ENCODE measurements at regions not wholly inside any gene's neighbourhood (a gene's known extent, or its start where the extent isn't known, plus 50 kb on each side); places are given as distances from the start of the nearest gene placed in this dataset.

DNA sequence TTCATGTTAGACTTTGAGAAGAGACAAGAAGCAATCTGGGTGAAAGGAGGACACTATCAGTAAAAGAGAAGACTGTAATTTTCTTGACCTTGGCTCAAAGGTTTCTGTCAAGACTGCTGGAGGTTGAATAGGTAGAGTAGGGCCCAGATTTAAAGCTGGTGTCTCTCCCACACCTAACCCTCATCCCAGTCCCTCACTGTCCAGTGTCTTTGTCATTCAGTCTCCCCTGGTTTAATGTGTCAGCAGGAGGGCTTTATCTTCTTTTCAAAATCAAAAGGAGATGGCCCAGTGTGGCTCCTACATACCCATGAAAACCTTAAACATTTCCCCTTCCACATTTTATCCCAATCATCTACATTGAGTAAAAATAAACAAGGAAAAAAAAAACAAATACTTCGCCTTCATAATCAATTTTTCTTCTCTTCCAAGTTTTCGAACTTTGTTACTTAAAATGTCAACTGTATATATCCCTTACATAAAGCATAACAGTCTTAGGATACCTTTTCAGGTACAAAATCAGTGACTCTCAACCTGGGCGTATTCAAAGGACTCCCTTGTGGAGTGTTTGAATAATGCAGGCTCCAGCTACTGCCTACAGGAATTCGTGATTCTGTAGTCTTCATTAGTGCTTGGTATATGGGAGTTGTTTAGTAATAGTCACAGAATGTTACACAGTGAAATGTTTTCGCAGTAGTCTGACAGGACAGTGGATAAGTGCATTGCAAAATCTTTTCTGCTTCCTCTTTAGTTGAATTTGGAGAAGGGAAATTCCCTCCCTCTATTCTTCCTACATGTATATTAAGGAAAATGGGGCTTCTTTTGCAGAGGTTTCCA, 87.2 kb downstream of the FAT3 start:
- H3K36me3 Mint-ChIP-seq (ENCODE audit: insufficient read depth), result no peaks in the 10 kb centered on the region
- H3K27me3 Mint-ChIP-seq, result no peaks in the 10 kb centered on the region
- H3K9me3 Mint-ChIP-seq (ENCODE audit: low read depth), result no peaks in the 10 kb centered on the region
- H3K4me3 Mint-ChIP-seq (ENCODE audit: low read depth), result no peak overlapping the region
- H3K4me1 Mint-ChIP-seq (ENCODE audit: low read depth), result peaks cover 12% of the 10 kb centered on the region
- no peak overlapping the region for H3K27ac Mint-ChIP-seq
- no peak for DNase-seq (ENCODE audit: low spot score, unreplicated experiment)
- TF ChIP-seq, protein P1, sequence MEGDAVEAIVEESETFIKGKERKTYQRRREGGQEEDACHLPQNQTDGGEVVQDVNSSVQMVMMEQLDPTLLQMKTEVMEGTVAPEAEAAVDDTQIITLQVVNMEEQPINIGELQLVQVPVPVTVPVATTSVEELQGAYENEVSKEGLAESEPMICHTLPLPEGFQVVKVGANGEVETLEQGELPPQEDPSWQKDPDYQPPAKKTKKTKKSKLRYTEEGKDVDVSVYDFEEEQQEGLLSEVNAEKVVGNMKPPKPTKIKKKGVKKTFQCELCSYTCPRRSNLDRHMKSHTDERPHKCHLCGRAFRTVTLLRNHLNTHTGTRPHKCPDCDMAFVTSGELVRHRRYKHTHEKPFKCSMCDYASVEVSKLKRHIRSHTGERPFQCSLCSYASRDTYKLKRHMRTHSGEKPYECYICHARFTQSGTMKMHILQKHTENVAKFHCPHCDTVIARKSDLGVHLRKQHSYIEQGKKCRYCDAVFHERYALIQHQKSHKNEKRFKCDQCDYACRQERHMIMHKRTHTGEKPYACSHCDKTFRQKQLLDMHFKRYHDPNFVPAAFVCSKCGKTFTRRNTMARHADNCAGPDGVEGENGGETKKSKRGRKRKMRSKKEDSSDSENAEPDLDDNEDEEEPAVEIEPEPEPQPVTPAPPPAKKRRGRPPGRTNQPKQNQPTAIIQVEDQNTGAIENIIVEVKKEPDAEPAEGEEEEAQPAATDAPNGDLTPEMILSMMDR (IDR thresholded peaks at IDR 0.05; ENCODE audit: unreplicated experiment), result peak; percentile 39

DNA sequence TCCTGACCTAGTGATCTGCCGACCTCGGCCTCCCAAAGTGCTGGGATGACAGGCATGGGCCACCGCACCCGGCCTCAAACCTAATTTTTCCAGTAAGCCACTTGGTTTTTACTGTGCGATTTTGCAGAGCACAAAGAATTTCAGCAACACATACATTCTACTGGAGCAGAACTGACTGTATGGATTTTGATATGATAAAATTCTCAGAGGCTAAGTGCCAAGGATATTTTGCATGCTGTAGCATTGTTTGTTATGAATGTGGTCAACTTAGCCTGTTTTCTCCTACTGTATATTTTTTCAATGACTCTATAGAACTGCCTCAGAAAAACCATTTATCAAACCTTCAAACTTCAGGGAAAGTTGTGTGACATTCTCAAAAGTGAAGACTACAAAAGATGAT, 89.2 kb downstream of the FAT3 start:
- TF ChIP-seq, protein P1 (IDR thresholded peaks at IDR 0.05; ENCODE audit: unreplicated experiment), result no peak
- no peak overlapping the region for H3K27ac Mint-ChIP-seq
- H3K36me3 Mint-ChIP-seq (ENCODE audit: insufficient read depth), result no peaks in the 10 kb centered on the region
- peaks cover 11% of the 10 kb centered on the region for H3K4me1 Mint-ChIP-seq (ENCODE audit: low read depth)
- no peaks in the 10 kb centered on the region for H3K9me3 Mint-ChIP-seq (ENCODE audit: low read depth)
- H3K27me3 Mint-ChIP-seq, result no peaks in the 10 kb centered on the region
- no peak overlapping the region for H3K4me3 Mint-ChIP-seq (ENCODE audit: low read depth)
- no peak for DNase-seq (ENCODE audit: low spot score, unreplicated experiment)

DNA sequence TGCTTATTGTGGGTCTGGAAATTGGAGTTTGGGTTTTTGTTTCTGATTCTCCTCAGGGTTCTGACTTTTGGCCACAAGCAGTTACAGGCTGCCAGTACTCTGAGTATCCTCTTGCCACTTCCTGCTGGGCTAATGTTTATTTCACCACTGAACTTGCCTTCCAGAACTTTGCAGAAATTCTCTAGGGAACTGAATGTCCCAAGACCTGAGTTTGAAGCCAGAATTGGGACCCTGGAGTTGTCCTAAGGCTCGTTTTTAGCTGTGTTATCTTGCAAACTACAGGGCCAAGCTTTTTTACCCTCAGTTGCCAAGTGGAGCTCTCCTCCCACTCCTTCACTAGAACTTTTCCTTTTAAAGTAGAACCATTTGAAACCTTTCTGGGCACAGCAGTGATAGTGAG, 89.9 kb downstream of the FAT3 start:
- Mint-ChIP-seq H3K27ac (no peak overlapping the region), H3K4me3 (ENCODE audit: low read depth) (no peak overlapping the region), H3K4me1 (ENCODE audit: low read depth) (peaks cover 6% of the 10 kb centered on the region), H3K36me3 (ENCODE audit: insufficient read depth) (no peaks in the 10 kb centered on the region), H3K9me3 (ENCODE audit: low read depth) (no peaks in the 10 kb centered on the region), H3K27me3 (no peaks in the 10 kb centered on the region)
- DNase-seq (ENCODE audit: low spot score, unreplicated experiment), result no peak
- TF ChIP-seq, protein P1 (IDR thresholded peaks at IDR 0.05; ENCODE audit: unreplicated experiment), result no peak

DNA sequence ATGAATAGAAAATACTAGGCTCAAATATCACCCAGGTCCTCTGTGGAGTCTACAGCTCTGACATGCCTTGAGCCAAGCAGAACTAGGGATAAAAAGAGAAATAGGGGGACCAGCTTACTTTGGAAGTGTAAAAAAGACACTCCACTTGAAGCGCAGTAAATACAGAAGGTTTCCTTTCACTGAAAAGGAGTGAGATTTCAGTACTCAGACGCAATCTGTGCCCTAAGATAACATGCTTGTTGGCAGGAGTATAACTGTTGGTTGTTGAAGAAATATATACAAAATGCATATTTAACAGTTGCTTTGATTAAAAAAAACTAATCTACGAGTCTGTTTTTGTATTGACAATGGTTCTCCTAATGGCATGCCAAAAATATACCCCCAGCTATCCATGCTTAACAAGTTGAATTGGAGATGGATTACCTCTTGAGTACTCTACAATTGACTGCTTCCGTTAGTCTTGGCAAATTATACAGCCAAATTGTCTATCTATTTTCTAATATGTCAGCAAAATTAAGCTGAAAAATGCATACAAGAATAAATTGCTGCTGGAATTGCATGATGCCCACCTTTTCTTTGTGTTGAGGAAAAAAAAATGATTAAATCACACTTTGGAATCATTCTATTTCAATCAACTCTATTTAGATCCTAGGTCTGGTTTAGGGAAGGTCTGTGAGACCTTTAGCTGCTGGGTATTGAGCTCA, 91.6 kb downstream of the FAT3 start:
- Mint-ChIP-seq H3K9me3 (ENCODE audit: low read depth) (no peaks in the 10 kb centered on the region), H3K27me3 (no peaks in the 10 kb centered on the region), H3K36me3 (ENCODE audit: insufficient read depth) (no peaks in the 10 kb centered on the region), H3K27ac (no peak overlapping the region), H3K4me3 (ENCODE audit: low read depth) (no peak overlapping the region), H3K4me1 (ENCODE audit: low read depth) (no peaks in the 10 kb centered on the region)
- TF ChIP-seq, protein P1 (IDR thresholded peaks at IDR 0.05; ENCODE audit: unreplicated experiment), result no peak
- no peak for DNase-seq (ENCODE audit: low spot score, unreplicated experiment)

DNA sequence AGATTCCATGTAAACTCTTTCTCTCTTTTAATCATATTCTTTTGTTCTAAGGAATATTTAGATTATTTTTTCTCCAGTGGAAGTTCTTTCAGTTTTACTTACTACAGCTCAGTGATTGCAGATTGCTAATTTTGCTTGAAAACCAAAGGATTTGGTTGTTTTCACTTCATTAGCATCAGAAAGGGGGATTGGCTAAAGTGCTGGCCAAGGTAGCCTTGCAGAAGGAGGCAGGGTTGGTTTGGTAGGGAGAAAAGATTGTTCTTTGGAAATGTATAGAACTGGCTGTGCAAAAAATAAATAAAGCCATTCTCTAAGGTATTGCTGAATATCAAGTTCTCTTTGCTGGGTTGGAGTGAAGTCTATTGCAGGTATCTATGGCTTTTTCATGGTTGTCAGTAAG, 92.6 kb downstream of the FAT3 start:
- Mint-ChIP-seq H3K9me3 (ENCODE audit: low read depth) (no peaks in the 10 kb centered on the region), H3K27me3 (no peaks in the 10 kb centered on the region), H3K4me3 (ENCODE audit: low read depth) (no peak overlapping the region), H3K27ac (no peak overlapping the region), H3K36me3 (ENCODE audit: insufficient read depth) (no peaks in the 10 kb centered on the region), H3K4me1 (ENCODE audit: low read depth) (no peaks in the 10 kb centered on the region)
- TF ChIP-seq, protein P1 (IDR thresholded peaks at IDR 0.05; ENCODE audit: unreplicated experiment), result no peak
- no peak for DNase-seq (ENCODE audit: low spot score, unreplicated experiment)

All from progenitor cell of endocrine pancreas (in vitro differentiated cells).